Renal pelvis (tissue), 1 donor: ENCODE measurements at regions not wholly inside any gene's neighbourhood (a gene's known extent, or its start where the extent isn't known, plus 50 kb on each side); places are given as distances from the start of the nearest gene placed in this dataset.
"Not testable (repeated sequence)": the region's sequence is repeated elsewhere in the genome, so short reads cannot be mapped to it uniquely, and the experiment has no call there.

Experiments used
- DNase-seq: peaks from one replicate; pipeline ENCODE4 v3.0.0-alpha.2; 2013

- DNase-seq = no peak
Observed at GRCh38 chr12:90828621-90829020, 126.4 kb downstream of the CCER1 start.

DNA sequence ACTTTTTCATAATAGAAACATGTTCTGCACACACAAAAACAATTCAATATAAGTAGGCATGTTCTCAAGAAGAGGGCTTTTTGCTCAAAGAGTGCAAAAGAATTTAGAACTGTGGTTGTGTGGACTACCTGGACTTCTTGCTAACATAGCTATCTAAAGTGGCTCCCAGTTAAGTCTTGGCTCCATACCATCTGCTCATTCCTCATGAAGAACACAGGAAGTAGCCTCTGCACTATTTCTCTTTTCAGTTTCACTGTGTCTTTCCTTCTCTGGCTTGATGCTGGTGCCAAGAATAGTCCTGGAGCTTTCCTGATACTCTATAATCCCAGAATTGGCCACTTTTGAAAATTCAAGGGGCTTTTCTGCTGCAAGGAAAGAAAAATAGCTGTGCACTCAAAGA is 127.4 kb downstream of the CCER1 start:
- DNase-seq = no peak

- DNase-seq = no peak
Observed at GRCh38 chr12:90826036-90826435, 128.9 kb downstream of the CCER1 start.

GRCh38 chr12:90823859-90824258 is 131.1 kb downstream of the CCER1 start:
- no peak for DNase-seq

DNA sequence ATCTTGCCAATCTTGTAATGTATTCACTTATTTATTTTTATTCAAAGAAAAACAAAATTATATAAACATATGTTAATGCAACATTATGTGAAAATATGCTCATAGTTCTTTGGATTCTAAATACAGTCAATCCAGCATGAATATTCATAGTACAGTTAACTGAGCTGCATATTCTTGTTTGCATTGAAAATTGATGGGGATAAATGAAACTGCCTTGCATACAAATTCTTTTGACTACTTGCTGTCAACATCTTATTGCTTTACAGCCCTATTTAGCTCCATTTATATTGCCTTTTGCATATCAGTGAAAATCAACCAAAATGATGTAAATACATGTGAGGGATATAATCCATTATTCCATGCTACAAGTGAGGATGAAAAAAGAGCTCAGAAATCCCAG is 135.3 kb downstream of the CCER1 start:
- no peak for DNase-seq

GRCh38 chr12:90816353-90817089 is 138.5 kb downstream of the CCER1 start:
- DNase-seq = no peak

- no peak for DNase-seq
Observed at GRCh38 chr12:90809940-90810339, 145.0 kb downstream of the CCER1 start.

DNA sequence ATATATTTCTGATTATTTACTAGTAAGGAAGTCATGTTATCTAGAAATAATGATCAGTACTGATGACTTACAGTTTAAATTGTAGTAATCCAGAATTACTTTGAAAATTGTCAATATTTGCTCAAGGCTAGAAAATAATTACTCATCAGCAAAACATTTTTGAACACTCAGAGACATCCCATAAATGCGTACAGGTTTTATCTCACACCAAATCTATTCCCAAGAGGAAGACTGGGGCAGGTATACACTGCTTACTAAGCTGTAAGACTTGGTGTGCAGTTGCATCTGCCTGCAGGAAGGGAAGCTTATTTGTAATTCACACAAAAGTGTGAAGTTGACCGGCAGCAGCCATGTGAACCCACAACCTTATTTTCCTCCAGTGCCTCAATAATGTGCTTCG is 146.4 kb downstream of the CCER1 start:
- DNase-seq = no peak

DNA sequence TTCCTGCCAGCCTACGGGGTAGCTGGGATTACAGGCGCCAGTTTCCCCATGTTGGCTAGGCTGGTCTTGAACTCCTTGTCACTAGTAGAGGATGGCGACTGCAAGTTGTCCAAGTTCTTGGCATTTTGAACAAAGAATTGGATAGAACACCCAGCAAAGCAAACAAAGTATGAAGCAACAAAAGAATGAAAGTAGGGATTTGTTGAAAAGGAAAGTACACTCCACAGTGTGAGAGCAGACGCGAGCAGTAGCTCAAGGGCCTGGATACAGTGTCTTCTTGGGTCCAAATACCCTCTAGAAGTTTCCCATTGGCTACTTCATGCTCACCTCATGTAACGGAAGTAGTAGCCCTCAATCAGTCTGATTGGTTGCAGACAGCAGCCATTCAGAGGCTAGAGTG is 152.2 kb downstream of the CCER1 start:
- DNase-seq = no peak

DNA sequence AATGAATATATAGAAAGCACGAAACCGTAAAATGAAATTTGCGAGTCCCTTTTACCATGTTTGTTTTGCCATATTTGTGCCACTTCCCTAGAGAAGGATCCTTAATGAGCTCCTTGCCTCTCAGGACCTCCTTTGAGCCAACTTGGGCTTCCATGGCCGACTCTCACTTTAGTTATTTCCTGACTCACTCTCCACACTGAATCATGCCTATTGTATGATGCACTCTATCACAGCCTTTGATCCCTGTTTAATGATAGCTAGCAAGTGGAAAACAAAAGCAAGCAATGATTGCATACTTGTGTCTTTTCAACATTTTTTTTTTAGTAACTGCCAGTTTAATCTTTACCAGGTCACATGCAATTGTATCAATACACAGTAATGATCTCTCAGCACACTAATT is 153.2 kb downstream of the CCER1 start:
- no peak for DNase-seq

GRCh38 chr12:90794212-90794611 is 160.8 kb downstream of the CCER1 start:
- no peak for DNase-seq

DNA sequence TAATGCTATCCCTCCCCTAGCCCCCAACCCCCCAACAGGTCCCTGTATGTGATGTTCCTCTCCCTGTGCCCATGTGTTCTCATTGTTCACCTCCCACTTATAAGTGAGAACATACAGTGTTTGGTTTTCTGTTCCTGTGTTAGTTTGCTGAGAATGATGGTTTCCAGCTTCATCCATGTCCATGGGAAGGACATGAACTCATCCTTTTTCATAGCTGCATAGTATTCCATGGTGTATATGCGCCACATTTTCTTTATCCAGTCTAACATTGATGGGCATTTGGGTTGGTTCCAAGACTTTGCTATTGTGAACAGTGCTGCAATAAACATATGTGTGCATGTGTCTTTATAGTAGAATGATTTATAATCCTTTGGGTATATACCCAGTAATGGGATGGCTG is 162.3 kb downstream of the CCER1 start:
- DNase-seq = not testable (repeated sequence)

DNA sequence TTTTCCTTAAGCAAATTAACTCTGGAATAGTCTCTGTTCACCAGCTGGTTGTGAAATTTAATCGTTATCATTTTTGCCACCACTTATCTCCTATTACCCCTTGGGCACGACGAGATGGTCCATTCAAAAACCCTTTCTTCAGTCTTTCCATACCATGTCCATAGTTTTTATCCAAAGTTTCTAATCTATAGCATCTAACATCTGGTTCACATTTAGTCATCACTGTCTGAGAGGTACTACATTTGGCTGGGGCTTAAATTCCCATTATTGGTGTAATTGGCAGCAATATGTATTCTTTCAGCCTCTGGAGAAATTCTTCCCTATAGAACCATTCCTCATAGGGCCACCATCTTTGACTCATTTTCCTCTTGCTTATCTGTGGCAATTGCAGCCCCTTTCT is 163.5 kb downstream of the CCER1 start:
- DNase-seq = no peak

DNA sequence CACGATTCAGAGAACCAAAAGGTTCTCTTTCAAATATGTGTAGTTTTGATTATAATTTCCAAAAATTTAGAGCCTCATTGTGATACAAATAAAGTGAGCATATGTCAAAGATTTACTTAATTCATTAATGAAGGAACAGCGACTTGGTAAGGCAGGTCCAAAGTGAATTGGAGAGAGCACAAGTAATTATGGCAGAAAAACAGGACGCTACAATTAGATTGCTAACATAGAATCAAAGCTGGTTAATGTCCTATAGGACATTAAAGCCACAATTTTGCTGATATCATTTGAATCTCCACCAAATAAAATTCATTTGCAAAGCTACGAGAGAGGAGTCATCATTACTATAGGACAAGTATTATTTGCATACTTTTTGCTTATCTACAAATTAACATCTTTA is 164.2 kb downstream of the CCER1 start:
- DNase-seq = no peak

GRCh38 chr12:90773491-90773890 is 181.5 kb downstream of the CCER1 start:
- DNase-seq = no peak

DNA sequence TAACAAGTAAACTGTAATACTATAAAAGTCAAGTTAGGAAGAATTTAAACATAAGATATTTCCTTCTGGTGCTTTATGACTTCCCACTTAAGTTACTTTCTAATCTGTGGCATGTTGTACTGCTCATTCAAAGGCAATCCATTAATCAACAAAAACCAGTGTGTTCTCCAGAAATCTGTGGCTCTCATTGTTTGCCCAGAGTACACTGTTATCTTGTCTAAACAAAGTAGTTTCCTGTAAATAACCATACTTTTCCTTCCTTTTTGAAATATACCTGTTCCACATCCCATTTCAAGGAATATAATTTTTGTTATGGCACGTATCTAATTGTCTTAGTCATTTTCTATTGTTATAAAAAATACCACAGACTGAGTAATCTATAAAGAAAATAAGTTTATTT is 184.1 kb downstream of the CCER1 start:
- DNase-seq = no peak

- no peak for DNase-seq
Observed at GRCh38 chr12:90757957-90758356, 197.0 kb downstream of the CCER1 start.

- DNase-seq = peak; percentile 38
Observed at GRCh38 chr12:90745211-90745610, 209.8 kb downstream of the CCER1 start.

DNA sequence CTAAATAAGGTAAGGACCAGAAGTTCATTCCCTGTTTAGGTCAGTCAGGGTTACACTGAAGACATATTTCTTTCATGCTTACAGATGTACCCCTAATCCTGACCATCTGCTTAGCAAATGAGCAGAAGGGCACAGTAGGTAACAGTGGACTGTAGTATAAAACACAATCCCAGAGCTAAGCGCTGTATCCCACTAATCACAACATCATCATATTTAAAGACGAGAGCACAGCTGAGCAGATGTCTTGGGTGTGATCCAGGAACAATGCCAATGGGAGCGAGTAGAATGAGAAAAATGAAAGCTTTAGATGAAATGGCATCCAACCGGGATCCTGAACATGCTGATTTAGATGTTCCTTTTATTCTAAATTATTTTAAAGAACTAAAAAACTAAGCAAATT is 213.4 kb downstream of the CCER1 start:
- no peak for DNase-seq

GRCh38 chr12:90729736-90730135 is 225.2 kb downstream of the CCER1 start:
- DNase-seq = no peak

GRCh38 chr12:90712671-90713070 is 242.3 kb downstream of the CCER1 start:
- DNase-seq = no peak

DNA sequence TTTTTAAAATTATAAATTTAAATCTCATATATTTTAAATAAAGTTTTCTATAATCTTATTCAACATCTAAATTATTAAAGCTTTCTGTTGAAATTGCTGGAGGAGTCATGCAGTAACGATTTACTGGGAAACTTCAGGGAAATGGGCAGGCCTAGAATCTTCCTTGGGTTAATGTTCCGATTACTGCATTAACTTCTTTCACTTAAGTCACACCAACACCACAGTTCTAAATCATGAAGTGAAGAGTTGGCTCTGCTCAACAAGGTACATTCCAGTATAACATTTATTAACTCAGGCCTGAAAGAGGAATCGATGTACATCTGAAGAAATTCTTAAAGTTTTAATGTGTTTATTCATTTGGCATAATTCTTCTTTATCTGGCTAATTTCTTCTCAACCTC is 244.3 kb downstream of the CCER1 start:
- DNase-seq = no peak

GRCh38 chr12:90706036-90706435 is 248.9 kb downstream of the CCER1 start:
- no peak for DNase-seq

DNA sequence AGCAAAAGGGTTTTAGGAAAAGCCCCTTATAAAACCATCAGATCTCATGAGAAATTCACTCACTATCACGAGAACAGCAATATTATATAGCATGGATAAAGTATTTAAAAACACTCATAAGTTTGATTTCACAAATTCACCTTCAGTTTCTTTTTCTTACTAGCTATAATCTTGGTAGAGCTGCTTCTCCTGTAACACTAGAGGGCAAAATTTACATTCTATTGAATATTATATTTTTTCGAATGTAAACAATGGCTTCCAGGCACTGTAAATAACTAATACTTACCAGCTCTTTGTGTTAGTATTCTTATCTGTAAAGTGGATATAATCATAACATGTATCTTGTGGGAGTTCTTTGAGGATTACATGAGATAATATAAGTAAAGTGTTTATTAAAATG is 259.6 kb downstream of the CCER1 start:
- no peak for DNase-seq

DNA sequence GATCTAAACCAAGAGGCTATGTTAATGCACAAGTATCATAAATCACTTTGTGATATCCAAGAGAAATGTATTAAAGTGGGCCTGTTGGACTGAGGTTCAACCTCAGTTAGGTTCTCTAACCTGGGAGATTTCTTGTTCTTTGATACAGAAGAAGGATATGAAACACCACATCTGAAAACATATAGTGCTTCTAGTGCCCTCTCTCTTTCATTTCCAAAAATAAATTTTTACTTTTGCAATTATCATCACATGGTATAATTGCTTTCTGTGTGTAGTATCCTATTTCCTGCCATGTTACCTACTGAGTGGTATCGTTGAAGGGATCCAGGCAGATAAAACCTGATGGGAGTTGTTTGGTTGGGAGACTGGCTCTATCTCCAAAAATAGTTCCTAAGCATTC is 264.9 kb downstream of the CCER1 start:
- DNase-seq = no peak
